AG09319 (cell line): ENCODE measurements at regions not wholly inside any gene's neighbourhood (a gene's known extent, or its start where the extent isn't known, plus 50 kb on each side); places are given as distances from the start of the nearest gene placed in this dataset.
"Not testable (repeated sequence)": the region's sequence is repeated elsewhere in the genome, so short reads cannot be mapped to it uniquely, and the experiment has no call there.

ENCODE experiments used
- DNase-seq: peaks from one replicate; pipeline ENCODE4 v3.0.0-alpha.2; 2010; ENCODE audit warnings: low read depth; ENCODE audit errors: extremely low read depth
- CTCF ChIP-seq: IDR thresholded peaks from 2 replicates; pipeline ENCODE4 v1.5.1; 2011; ENCODE audit warnings: low read depth, mild to moderate bottlenecking, inconsistent platforms, low read length, moderate library complexity

- no peak for DNase-seq
- no peak for TF ChIP-seq CTCF
These were observed 120.1 kb upstream of the PHACTR3 start for GRCh38 chr20:59484228-59484627.

- TF ChIP-seq CTCF = no peak
- no peak for DNase-seq
These were observed 118.5 kb upstream of the PHACTR3 start for GRCh38 chr20:59485576-59486454.

GRCh38 chr20:59488459-59488858, 115.9 kb upstream of the PHACTR3 start:
- not testable (repeated sequence) for DNase-seq

GRCh38 chr20:59490196-59491004, 113.9 kb upstream of the PHACTR3 start:
- not testable (repeated sequence) for DNase-seq

GRCh38 chr20:59491884-59492283, 112.5 kb upstream of the PHACTR3 start:
- no peak for TF ChIP-seq CTCF
- DNase-seq = no peak

GRCh38 chr20:59493926-59494325, 110.4 kb upstream of the PHACTR3 start:
- no peak for DNase-seq
- TF ChIP-seq CTCF = no peak

- DNase-seq = no peak
- TF ChIP-seq CTCF = no peak
These were observed 109.2 kb upstream of the PHACTR3 start for GRCh38 chr20:59495166-59495565.

GRCh38 chr20:59495894-59496510, 108.3 kb upstream of the PHACTR3 start:
- no peak for DNase-seq
- TF ChIP-seq CTCF = peak; percentile 94
